HG02678 (cell line): ENCODE measurements at regions not wholly inside any gene's neighbourhood (a gene's known extent, or its start where the extent isn't known, plus 50 kb on each side); places are given as distances from the start of the nearest gene placed in this dataset.
"Not testable (repeated sequence)": the region's sequence is repeated elsewhere in the genome, so short reads cannot be mapped to it uniquely, and the experiment has no call there.

ENCODE experiments used
- ATAC-seq: cut with Tn5 transposase; IDR thresholded peaks from one replicate; pipeline ENCODE4 v1.9.1; 2021; ENCODE audit warnings: mild to moderate bottlenecking, moderate library complexity; ENCODE audit not compliant: unreplicated experiment

GRCh38 chr6:28657769-28658465 lies 132.2 kb downstream of the GPX5 start:
- ATAC-seq, result peak; percentile 50

GRCh38 chr6:28658475-28659249 lies 133.0 kb downstream of the GPX5 start:
- no peak for ATAC-seq

GRCh38 chr6:28659250-28659566 lies 133.5 kb downstream of the GPX5 start:
- no peak for ATAC-seq

GRCh38 chr6:28661097-28661713 lies 135.5 kb downstream of the GPX5 start:
- ATAC-seq, result no peak

- no peak for ATAC-seq
Observed at GRCh38 chr6:28664870-28665396, 139.3 kb downstream of the GPX5 start.

GRCh38 chr6:28673417-28673786 lies 147.7 kb downstream of the GPX5 start:
- ATAC-seq, result no peak

- no peak for ATAC-seq
Observed at GRCh38 chr6:28673787-28674671, 148.3 kb downstream of the GPX5 start.

- no peak for ATAC-seq
Observed at GRCh38 chr6:28675600-28675999, 149.9 kb downstream of the GPX5 start.

GRCh38 chr6:28682542-28682941 lies 156.9 kb downstream of the GPX5 start:
- ATAC-seq, result no peak

- ATAC-seq, result not testable (repeated sequence)
Observed at GRCh38 chr6:28682956-28683685, 157.4 kb downstream of the GPX5 start.

- ATAC-seq, result no peak
Observed at GRCh38 chr6:28683945-28684538, 158.4 kb downstream of the GPX5 start.

- not testable (repeated sequence) for ATAC-seq
Observed at GRCh38 chr6:28685960-28686359, 160.3 kb downstream of the GPX5 start.

GRCh38 chr6:28686446-28687027 lies 160.9 kb downstream of the GPX5 start:
- ATAC-seq, result not testable (repeated sequence)

- not testable (repeated sequence) for ATAC-seq
Observed at GRCh38 chr6:28687309-28687981, 161.8 kb downstream of the GPX5 start.

GRCh38 chr6:28691991-28692390 lies 166.3 kb downstream of the GPX5 start:
- not testable (repeated sequence) for ATAC-seq

- no peak for ATAC-seq
Observed at GRCh38 chr6:28693033-28693750, 167.5 kb downstream of the GPX5 start.

GRCh38 chr6:28693751-28694443 lies 168.2 kb downstream of the GPX5 start:
- no peak for ATAC-seq

GRCh38 chr6:28695715-28696114 lies 170.0 kb downstream of the GPX5 start:
- ATAC-seq, result no peak
